ENCODE measurements at regions not wholly inside any gene's neighbourhood (a gene's known extent, or its start where the extent isn't known, plus 50 kb on each side); places are given as distances from the start of the nearest gene placed in this dataset.

GRCh38 chr2:19744456-19745199 is 157.2 kb downstream of the TTC32 start:
- ChIA-PET POLR2A (no interaction called here), CTCF (ENCODE audit: low intra/inter-chr PET ratio, low total read pairs) (no interaction called here)
- Histone ChIP-seq H2AFZ (ENCODE audit: low read length) (no peak overlapping the region), H3K9ac (ENCODE audit: insufficient read depth, low read depth, low read length) (no peak overlapping the region), H3K4me2 (ENCODE audit: low read depth, low read length) (no peak overlapping the region), H3K27ac (ENCODE audit: extremely low read length, insufficient read depth, low read length) (no peak overlapping the region), H3K9me3 (ENCODE audit: low read length) (no peaks in the 10 kb centered on the region), H3K79me2 (ENCODE audit: insufficient read depth, low read length) (no peaks in the 10 kb centered on the region), H3K4me3 (replicated peaks in 1 of 3; ENCODE audit: insufficient read depth in 1 of 3, low read depth in 2 of 3, low read length in 3 of 3) (no peak overlapping the region), H4K20me1 (ENCODE audit: insufficient read depth, low read length) (no peaks in the 10 kb centered on the region), H3K36me3 (replicated peaks in 1 of 2; ENCODE audit: control insufficient read depth in 1 of 2, insufficient read depth in 2 of 2, low read length in 2 of 2) (no peaks in the 10 kb centered on the region), H3K27me3 (ENCODE audit: control insufficient read depth in 1 of 2, insufficient read depth in 2 of 2, low read length in 2 of 2) (peaks cover 2% of the 10 kb centered on the region in 2 experiments; a peak in 1 of 5 replicates), H3K4me1 (ENCODE audit: insufficient read depth, low read length) (peaks cover 11% of the 10 kb centered on the region)
- BruUV-seq (replicated peaks), result no TSS peak
- intact Hi-C loops (cut with micrococcal nuclease; ENCODE audit: unreplicated experiment) (loop anchor here (5.0 kb wide), 3 partner anchors 382 to 992 kb away; no protein-coding TSS in a partner anchor), in situ Hi-C loops (cut with HindIII; ENCODE audit: extremely low pct_ligation_motif_present, low pct_unique_long_range_greater_than_20kb) (loop anchor here (10.0 kb wide), 1 partner anchor 110 kb away; no protein-coding TSS in a partner anchor)
- no peak for FAIRE-seq
- DNase-seq (ENCODE audit: low spot score), result no peak
- 32% methylated on average over 8 of the region's 8 CpGs for WGBS (ENCODE audit: low lambda C conversion rate)
- TF ChIP-seq DRAP1 (CRISPR knock-in tag; IDR thresholded peaks at IDR 0.05), result no peak
- TF ChIP-seq, protein P1, sequence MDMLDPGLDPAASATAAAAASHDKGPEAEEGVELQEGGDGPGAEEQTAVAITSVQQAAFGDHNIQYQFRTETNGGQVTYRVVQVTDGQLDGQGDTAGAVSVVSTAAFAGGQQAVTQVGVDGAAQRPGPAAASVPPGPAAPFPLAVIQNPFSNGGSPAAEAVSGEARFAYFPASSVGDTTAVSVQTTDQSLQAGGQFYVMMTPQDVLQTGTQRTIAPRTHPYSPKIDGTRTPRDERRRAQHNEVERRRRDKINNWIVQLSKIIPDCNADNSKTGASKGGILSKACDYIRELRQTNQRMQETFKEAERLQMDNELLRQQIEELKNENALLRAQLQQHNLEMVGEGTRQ (IDR thresholded peaks at IDR 0.05; ENCODE audit: low read depth, low read length), result no peak
- TF ChIP-seq, protein P1 (CRISPR knock-in tag; IDR thresholded peaks at IDR 0.05; ENCODE audit: borderline replicate concordance), result no peak
- TF ChIP-seq, protein P2, sequence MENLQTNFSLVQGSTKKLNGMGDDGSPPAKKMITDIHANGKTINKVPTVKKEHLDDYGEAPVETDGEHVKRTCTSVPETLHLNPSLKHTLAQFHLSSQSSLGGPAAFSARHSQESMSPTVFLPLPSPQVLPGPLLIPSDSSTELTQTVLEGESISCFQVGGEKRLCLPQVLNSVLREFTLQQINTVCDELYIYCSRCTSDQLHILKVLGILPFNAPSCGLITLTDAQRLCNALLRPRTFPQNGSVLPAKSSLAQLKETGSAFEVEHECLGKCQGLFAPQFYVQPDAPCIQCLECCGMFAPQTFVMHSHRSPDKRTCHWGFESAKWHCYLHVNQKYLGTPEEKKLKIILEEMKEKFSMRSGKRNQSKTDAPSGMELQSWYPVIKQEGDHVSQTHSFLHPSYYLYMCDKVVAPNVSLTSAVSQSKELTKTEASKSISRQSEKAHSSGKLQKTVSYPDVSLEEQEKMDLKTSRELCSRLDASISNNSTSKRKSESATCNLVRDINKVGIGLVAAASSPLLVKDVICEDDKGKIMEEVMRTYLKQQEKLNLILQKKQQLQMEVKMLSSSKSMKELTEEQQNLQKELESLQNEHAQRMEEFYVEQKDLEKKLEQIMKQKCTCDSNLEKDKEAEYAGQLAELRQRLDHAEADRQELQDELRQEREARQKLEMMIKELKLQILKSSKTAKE (CRISPR knock-in tag; IDR thresholded peaks at IDR 0.05; ENCODE audit: borderline replicate concordance), result no peak
- no peak for TF ChIP-seq IKZF4 (CRISPR knock-in tag; IDR thresholded peaks at IDR 0.05; ENCODE audit: borderline replicate concordance, low read depth, not compliant biosample characterization)
- no peak for TF ChIP-seq PREB (CRISPR knock-in tag; IDR thresholded peaks at IDR 0.05)
- TF ChIP-seq ZBTB20 (CRISPR knock-in tag; IDR thresholded peaks at IDR 0.05; ENCODE audit: borderline replicate concordance, low read depth), result no peak
- TF ChIP-seq ZNF891 (CRISPR knock-in tag; IDR thresholded peaks at IDR 0.05), result no peak
- TF ChIP-seq ZNF3 (CRISPR knock-in tag; IDR thresholded peaks at IDR 0.05), result no peak
- TF ChIP-seq ZNF556 (CRISPR knock-in tag; IDR thresholded peaks at IDR 0.05; ENCODE audit: borderline replicate concordance), result no peak
- no peak for TF ChIP-seq STAT5B (CRISPR knock-in tag; IDR thresholded peaks at IDR 0.05)
- no peak for TF ChIP-seq SP2 (CRISPR knock-in tag; IDR thresholded peaks at IDR 0.05)
- no peak for TF ChIP-seq KAT7 (CRISPR knock-in tag; IDR thresholded peaks at IDR 0.05; ENCODE audit: borderline replicate concordance)
- no peak for ATAC-seq

All from HepG2 (cell line).